HG03159 (cell line): ENCODE measurements at regions not wholly inside any gene's neighbourhood (a gene's known extent, or its start where the extent isn't known, plus 50 kb on each side); places are given as distances from the start of the nearest gene placed in this dataset.
"Not testable (repeated sequence)": the region's sequence is repeated elsewhere in the genome, so short reads cannot be mapped to it uniquely, and the experiment has no call there.

Experiments
- ATAC-seq: cut with Tn5 transposase; IDR thresholded peaks from one replicate; pipeline ENCODE4 v1.9.1; 2021; ENCODE audit warnings: mild to moderate bottlenecking, moderate library complexity; ENCODE audit not compliant: unreplicated experiment

DNA sequence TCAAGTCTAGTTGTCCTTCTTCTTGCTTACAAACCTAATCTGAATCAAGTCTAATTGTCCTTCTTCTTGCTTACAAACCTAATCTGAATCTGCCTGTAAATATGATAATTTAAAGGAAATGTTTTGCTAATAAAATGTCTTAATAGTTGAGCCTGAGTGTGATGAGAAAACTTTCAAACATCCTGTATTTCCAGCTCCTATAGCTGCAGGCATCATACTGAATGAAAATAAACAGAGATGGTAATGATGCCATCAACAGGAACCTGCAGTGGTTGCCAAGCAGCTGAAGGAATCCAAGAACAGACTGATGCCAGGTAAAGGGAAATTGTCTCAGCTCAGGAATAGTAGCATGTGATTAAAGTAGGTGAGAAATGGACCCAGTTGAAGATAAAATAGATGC, 156.1 kb upstream of the IRS4 start:
- no peak for ATAC-seq

GRCh38 chrX:108875548-108875947, 139.2 kb upstream of the IRS4 start:
- ATAC-seq, result no peak

- not testable (repeated sequence) for ATAC-seq
These were observed 106.7 kb upstream of the IRS4 start for GRCh38 chrX:108843039-108843438.

GRCh38 chrX:108833993-108834392, 97.6 kb upstream of the IRS4 start:
- no peak for ATAC-seq

- ATAC-seq, result no peak
These were observed 75.5 kb upstream of the IRS4 start for GRCh38 chrX:108811891-108812290.

DNA sequence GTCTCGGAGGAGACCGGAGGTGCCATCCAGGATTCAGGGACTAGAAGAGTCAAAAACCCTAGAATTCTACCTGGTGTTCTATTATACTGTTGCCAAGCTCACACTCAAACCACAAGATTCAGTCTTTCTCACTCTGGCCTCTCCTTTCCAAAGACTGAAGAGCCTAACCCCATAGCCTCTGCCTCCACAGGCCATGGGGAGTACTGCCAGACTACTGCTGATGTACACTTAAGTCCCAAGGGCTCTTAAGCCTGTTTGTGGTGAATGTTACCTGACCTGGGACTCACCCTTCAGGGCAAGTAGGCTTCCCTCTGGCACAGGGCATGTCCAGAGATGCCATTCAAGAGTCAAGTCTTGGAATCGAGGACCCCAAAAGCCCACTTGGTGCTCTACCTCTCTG, 58.9 kb upstream of the IRS4 start:
- ATAC-seq, result no peak
